Neural progenitor cell (in vitro differentiated cells): ENCODE measurements at regions not wholly inside any gene's neighbourhood (a gene's known extent, or its start where the extent isn't known, plus 50 kb on each side); places are given as distances from the start of the nearest gene placed in this dataset.

Experiments
- DNase-seq: peaks from one replicate; pipeline ENCODE4 v3.0.0-alpha.2; 2016; ENCODE audit warnings: low spot score
- H2AFZ ChIP-seq: fragments of 200-600 bp; sonication (generic); replicated peaks from 2 replicates; pipeline ENCODE4 v1.6.1; 2016; ENCODE audit warnings: antibody characterized with exemption
- H3F3A ChIP-seq: fragments of 200-600 bp; sonication (generic); 2 replicates; pipeline ENCODE4 v1.6.1; 2016; ENCODE audit warnings: antibody characterized with exemption, low read depth
- H3K27ac ChIP-seq: fragments of 200-600 bp; sonication (generic); 2 replicates; pipeline ENCODE4 v1.5.1; 2016; ENCODE audit warnings: mild to moderate bottlenecking
- H3K27me3 ChIP-seq: fragments of 200-600 bp; sonication (generic); 2 replicates; pipeline ENCODE4 v1.6.1; 2016; ENCODE audit warnings: mild to moderate bottlenecking, moderate library complexity
- H3K36me3 ChIP-seq: fragments of 200-600 bp; sonication (generic); 2 replicates; pipeline ENCODE4 v1.5.1; 2016
- H3K4me1 ChIP-seq: fragments of 200-600 bp; sonication (generic); 2 replicates; pipeline ENCODE4 v1.6.1; 2016; ENCODE audit warnings: mixed run types
- H3K4me2 ChIP-seq: fragments of 200-600 bp; sonication (generic); 2 replicates; pipeline ENCODE4 v1.6.1; 2016
- H3K4me3 ChIP-seq: fragments of 200-600 bp; sonication (generic); 2 replicates; pipeline ENCODE4 v1.5.1; 2016
- H3K79me2 ChIP-seq: fragments of 200-600 bp; sonication (generic); 2 replicates; pipeline ENCODE4 v1.6.1; 2016; ENCODE audit warnings: low read depth
- H3K9ac ChIP-seq: fragments of 200-600 bp; sonication (generic); 2 replicates; pipeline ENCODE4 v1.6.1; 2016
- H3K9me3 ChIP-seq: fragments of 200-600 bp; sonication (generic); 2 replicates; pipeline ENCODE4 v1.5.1; 2016; ENCODE audit warnings: low read depth
- H4K20me1 ChIP-seq: fragments of 200-600 bp; sonication (generic); 2 replicates; pipeline ENCODE4 v1.6.1; 2016; ENCODE audit warnings: low read depth
- H3K27ac Mint-ChIP-seq: 3 replicates; pipeline ENCODE4 v1.8.0; 2021; ENCODE audit warnings: mixed read lengths
- H3K27me3 Mint-ChIP-seq: 2 replicates; pipeline ENCODE4 v1.8.0; 2022; ENCODE audit warnings: low read depth, mild to moderate bottlenecking, inconsistent platforms, moderate library complexity, mixed read lengths; ENCODE audit not compliant: insufficient read depth
- H3K36me3 Mint-ChIP-seq: 3 replicates; pipeline ENCODE4 v1.8.0; 2021; ENCODE audit warnings: mixed read lengths
- H3K4me1 Mint-ChIP-seq: 3 replicates; pipeline ENCODE4 v1.8.0; 2021; ENCODE audit warnings: mixed read lengths
- H3K4me3 Mint-ChIP-seq: 3 replicates; pipeline ENCODE4 v1.8.0; 2021; ENCODE audit warnings: mild to moderate bottlenecking, moderate library complexity, mixed read lengths
- H3K9me3 Mint-ChIP-seq: 3 replicates; pipeline ENCODE4 v1.8.0; 2020; ENCODE audit warnings: mixed read lengths
- CTCF ChIP-seq: fragments of 200-600 bp; sonication (generic); IDR thresholded peaks from 2 replicates; pipeline ENCODE4 v1.5.1; 2017; ENCODE audit warnings: antibody characterized with exemption, mild to moderate bottlenecking
- EZH2 ChIP-seq: fragments of 200-600 bp; sonication (generic); IDR thresholded peaks from 2 replicates; pipeline ENCODE4 v1.6.1; 2017; ENCODE audit warnings: antibody characterized with exemption, mild to moderate bottlenecking, moderate library complexity
- EZH2phosphoT487 ChIP-seq: fragments of 200-600 bp; sonication (generic); IDR thresholded peaks from 2 replicates; pipeline ENCODE4 v1.6.1; 2017; ENCODE audit warnings: antibody characterized with exemption

GRCh38 chr7:138176060-138176459 lies 99.8 kb downstream of the AKR1D1 start:
- Histone ChIP-seq H3K9me3 (peaks cover 7% of the 10 kb centered on the region), H3K36me3 (peaks cover 12% of the 10 kb centered on the region)
- no peak overlapping the region for H3K4me3 Mint-ChIP-seq

GRCh38 chr7:138184191-138184590 lies 107.9 kb downstream of the AKR1D1 start:
- Mint-ChIP-seq H3K36me3 (peaks cover 30% of the 10 kb centered on the region), H3K4me1 (peaks cover 37% of the 10 kb centered on the region), H3K27me3 (peaks cover 3% of the 10 kb centered on the region), H3K4me3 (no peak overlapping the region), H3K27ac (peak overlapping the region; percentile 68), H3K9me3 (peaks cover 56% of the 10 kb centered on the region)
- Histone ChIP-seq H4K20me1 (no peaks in the 10 kb centered on the region), H3K9ac (no peak overlapping the region), H3K36me3 (no peaks in the 10 kb centered on the region), H2AFZ (no peak overlapping the region), H3K4me2 (no peak overlapping the region), H3K27me3 (no peaks in the 10 kb centered on the region), H3K4me1 (peaks cover 36% of the 10 kb centered on the region), H3K4me3 (no peak overlapping the region), H3F3A (peaks cover 30% of the 10 kb centered on the region), H3K79me2 (no peaks in the 10 kb centered on the region), H3K27ac (no peak overlapping the region), H3K9me3 (no peaks in the 10 kb centered on the region)
- no peak for DNase-seq
- no peak for TF ChIP-seq EZH2

More at GRCh38 chr7:138176060-138176459, 99.8 kb downstream of the AKR1D1 start:
- peaks cover 52% of the 10 kb centered on the region for H3K9me3 Mint-ChIP-seq
- no peak for TF ChIP-seq EZH2
- no peak for TF ChIP-seq EZH2phosphoT487
- no peak for TF ChIP-seq CTCF
- Histone ChIP-seq H3K79me2 (peaks cover 8% of the 10 kb centered on the region), H3K4me1 (peaks cover 7% of the 10 kb centered on the region), H3K4me2 (no peak overlapping the region), H3K27me3 (no peaks in the 10 kb centered on the region), H3K4me3 (no peak overlapping the region), H3K27ac (no peak overlapping the region), H4K20me1 (no peaks in the 10 kb centered on the region), H3K9ac (no peak overlapping the region), H3F3A (peaks cover 6% of the 10 kb centered on the region), H2AFZ (no peak overlapping the region)
- H3K36me3 Mint-ChIP-seq: peaks cover 40% of the 10 kb centered on the region
- H3K4me1 Mint-ChIP-seq: peaks cover 15% of the 10 kb centered on the region
- H3K27ac Mint-ChIP-seq: no peak overlapping the region
- no peak for DNase-seq
- H3K27me3 Mint-ChIP-seq: peaks cover 6% of the 10 kb centered on the region

- Mint-ChIP-seq H3K27me3 (peaks cover 3% of the 10 kb centered on the region), H3K4me1 (peaks cover 37% of the 10 kb centered on the region), H3K9me3 (peaks cover 56% of the 10 kb centered on the region), H3K36me3 (peaks cover 26% of the 10 kb centered on the region), H3K27ac (peak overlapping the region; percentile 99), H3K4me3 (no peak overlapping the region)
- Histone ChIP-seq H3K4me3 (no peak overlapping the region), H3K9me3 (no peaks in the 10 kb centered on the region), H3K36me3 (no peaks in the 10 kb centered on the region), H3F3A (peaks cover 38% of the 10 kb centered on the region), H3K4me1 (peaks cover 36% of the 10 kb centered on the region), H3K79me2 (no peaks in the 10 kb centered on the region), H4K20me1 (no peaks in the 10 kb centered on the region), H3K27me3 (no peaks in the 10 kb centered on the region), H3K27ac (no peak overlapping the region), H2AFZ (no peak overlapping the region), H3K9ac (no peak overlapping the region), H3K4me2 (no peak overlapping the region)
- DNase-seq: no peak
- TF ChIP-seq CTCF (no peak), EZH2 (no peak), EZH2phosphoT487 (no peak)
These were observed 109.1 kb downstream of the AKR1D1 start for GRCh38 chr7:138185132-138185908.

GRCh38 chr7:138186951-138187351 lies 110.7 kb downstream of the AKR1D1 start:
- Histone ChIP-seq H3K27me3 (no peaks in the 10 kb centered on the region), H3K27ac (peak overlapping the region; percentile 91), H3K9me3 (no peaks in the 10 kb centered on the region), H2AFZ (no peak overlapping the region), H3K4me3 (no peak overlapping the region), H3F3A (peaks cover 43% of the 10 kb centered on the region), H4K20me1 (no peaks in the 10 kb centered on the region), H3K4me2 (peak overlapping the region; percentile 23), H3K9ac (no peak overlapping the region), H3K79me2 (no peaks in the 10 kb centered on the region), H3K4me1 (peaks cover 29% of the 10 kb centered on the region), H3K36me3 (no peaks in the 10 kb centered on the region)
- Mint-ChIP-seq H3K4me3 (peak overlapping the region; percentile 57), H3K9me3 (peaks cover 54% of the 10 kb centered on the region), H3K4me1 (peaks cover 39% of the 10 kb centered on the region), H3K27me3 (peaks cover 8% of the 10 kb centered on the region), H3K27ac (peak overlapping the region; percentile 99), H3K36me3 (peaks cover 29% of the 10 kb centered on the region)
- peak; percentile 84 for DNase-seq
- no peak for TF ChIP-seq EZH2
- TF ChIP-seq CTCF: no peak
- TF ChIP-seq EZH2phosphoT487: no peak
